ENCODE measurements at regions not wholly inside any gene's neighbourhood (a gene's known extent, or its start where the extent isn't known, plus 50 kb on each side); places are given as distances from the start of the nearest gene placed in this dataset.
"Not testable (repeated sequence)": the region's sequence is repeated elsewhere in the genome, so short reads cannot be mapped to it uniquely, and the experiment has no call there.

GRCh38 chr16:33583702-33584101 is 124.3 kb downstream of the TP53TG3F start:
- TF ChIP-seq POLR2A, POLR2AphosphoS5 (IDR thresholded peaks at IDR 0.05): not testable (repeated sequence)

Data from transverse colon (tissue), 3 donors.